H9 (cell line): ENCODE measurements at regions not wholly inside any gene's neighbourhood (a gene's known extent, or its start where the extent isn't known, plus 50 kb on each side); places are given as distances from the start of the nearest gene placed in this dataset.

Experiments
- DNase-seq: peaks from one replicate; pipeline ENCODE4 v3.0.0-alpha.2; 2017
- H2AFZ ChIP-seq: one replicate; pipeline ENCODE4 v1.6.1; 2013; ENCODE audit warnings: mild to moderate bottlenecking, low read length, control low read depth, moderate library complexity
- H2AK5ac ChIP-seq: 2 replicates; pipeline ENCODE4 v1.6.1; 2013; ENCODE audit warnings: low read length, control low read depth, mixed read lengths; ENCODE audit not compliant: insufficient read length
- H2BK120ac ChIP-seq: one replicate; pipeline ENCODE4 v1.6.1; 2013; ENCODE audit warnings: low read depth, mild to moderate bottlenecking, low read length, control low read depth, inconsistent platforms; ENCODE audit not compliant: poor library complexity, severe bottlenecking
- H2BK12ac ChIP-seq: 2 replicates; pipeline ENCODE4 v1.6.1; 2013; ENCODE audit warnings: low read length, control low read depth, mixed read lengths, low read depth; ENCODE audit not compliant: insufficient read length
- H2BK15ac ChIP-seq: 2 replicates; pipeline ENCODE4 v1.6.1; 2013; ENCODE audit warnings: low read depth, low read length, control low read depth
- H2BK20ac ChIP-seq: one replicate; pipeline ENCODE4 v1.6.1; 2013; ENCODE audit warnings: low read depth, mild to moderate bottlenecking, low read length, control low read depth, inconsistent platforms; ENCODE audit not compliant: poor library complexity, severe bottlenecking
- H2BK5ac ChIP-seq: 2 replicates; pipeline ENCODE4 v1.6.1; 2013; ENCODE audit warnings: low read length, control low read depth, mixed read lengths; ENCODE audit not compliant: insufficient read length
- H3K14ac ChIP-seq: 2 replicates; pipeline ENCODE4 v1.6.1; 2013; ENCODE audit warnings: low read length, control low read depth; ENCODE audit not compliant: insufficient read depth
- H3K18ac ChIP-seq: 2 replicates; pipeline ENCODE4 v1.6.1; 2013; ENCODE audit warnings: low read depth, mild to moderate bottlenecking, mixed read lengths, low read length, control low read depth; ENCODE audit not compliant: insufficient read length
- H3K23ac ChIP-seq: 2 replicates; pipeline ENCODE4 v1.6.1; 2013; ENCODE audit warnings: low read length, control low read depth, mixed read lengths, low read depth; ENCODE audit not compliant: insufficient read length
- H3K23me2 ChIP-seq: 2 replicates; pipeline ENCODE4 v1.6.1; 2013; ENCODE audit warnings: low read depth, mild to moderate bottlenecking, mixed read lengths, low read length, control low read depth; ENCODE audit not compliant: insufficient read length, poor library complexity, severe bottlenecking
- H3K27ac ChIP-seq: 2 replicates; pipeline ENCODE4 v1.5.1; 2013; ENCODE audit warnings: low read length, control low read depth, mixed read lengths, low read depth; ENCODE audit not compliant: insufficient read length
- H3K27me3 ChIP-seq: 2 replicates; pipeline ENCODE4 v1.6.1; 2013; ENCODE audit warnings: low read length, control low read depth, inconsistent platforms; ENCODE audit not compliant: insufficient read depth
- H3K4ac ChIP-seq: 2 replicates; pipeline ENCODE4 v1.6.1; 2013; ENCODE audit warnings: low read depth, mild to moderate bottlenecking, control low read depth, inconsistent platforms, low read length, moderate library complexity
- H3K4me1 ChIP-seq: 2 replicates; pipeline ENCODE4 v1.6.1; 2013; ENCODE audit warnings: low read length, control low read depth, inconsistent platforms; ENCODE audit not compliant: insufficient read depth
- H3K4me2 ChIP-seq: 2 replicates; pipeline ENCODE4 v1.6.1; 2013; ENCODE audit warnings: low read length, control low read depth, mixed read lengths; ENCODE audit not compliant: insufficient read length, insufficient read depth
- H3K56ac ChIP-seq: 2 replicates; pipeline ENCODE4 v1.6.1; 2013; ENCODE audit warnings: low read depth, mild to moderate bottlenecking, mixed read lengths, low read length, control low read depth; ENCODE audit not compliant: insufficient read length
- H3K79me1 ChIP-seq: 2 replicates; pipeline ENCODE4 v1.6.1; 2013; ENCODE audit warnings: low read depth, mild to moderate bottlenecking, moderate library complexity, low read length, control low read depth, inconsistent platforms; ENCODE audit not compliant: insufficient read depth, poor library complexity, severe bottlenecking
- H3K79me2 ChIP-seq: 2 replicates; pipeline ENCODE4 v1.6.1; 2013; ENCODE audit warnings: low read length, control low read depth, inconsistent platforms; ENCODE audit not compliant: insufficient read depth
- H3K9ac ChIP-seq: 2 replicates; pipeline ENCODE4 v1.6.1; 2013; ENCODE audit warnings: low read length, control low read depth, mixed read lengths; ENCODE audit not compliant: insufficient read length; ENCODE audit errors: extremely low read depth
- H3K9me3 ChIP-seq: one replicate; pipeline ENCODE4 v1.6.1; 2013; ENCODE audit warnings: low read depth, low read length, inconsistent platforms; ENCODE audit not compliant: control insufficient read depth
- H3T11ph ChIP-seq: one replicate; pipeline ENCODE4 v1.6.1; 2013; ENCODE audit warnings: mild to moderate bottlenecking, low read length, control low read depth, inconsistent platforms
- H4K20me1 ChIP-seq: one replicate; pipeline ENCODE4 v1.6.1; 2013; ENCODE audit not compliant: control insufficient read depth, insufficient read length, insufficient read depth
- H4K5ac ChIP-seq: 2 replicates; pipeline ENCODE4 v1.6.1; 2013; ENCODE audit warnings: low read depth, mild to moderate bottlenecking, mixed read lengths, low read length, control low read depth; ENCODE audit not compliant: insufficient read length
- H4K8ac ChIP-seq: replicated peaks from 2 replicates; pipeline ENCODE4 v1.6.1; 2013; ENCODE audit warnings: low read length, control low read depth, mixed read lengths, low read depth; ENCODE audit not compliant: insufficient read length
- H4K91ac ChIP-seq: 2 replicates; pipeline ENCODE4 v1.6.1; 2013; ENCODE audit warnings: low read depth, mild to moderate bottlenecking, moderate library complexity, mixed read lengths, low read length, control low read depth; ENCODE audit not compliant: insufficient read length
- H3K27ac Mint-ChIP-seq, 3 experiments: 2 replicates in 2 of 3; 3 replicates in 1 of 3; pipeline ENCODE4 v1.8.0; 2020 to 2021; ENCODE audit warnings: mixed read lengths in 3 of 3, mild to moderate bottlenecking in 1 of 3, moderate library complexity in 1 of 3
- H3K27me3 Mint-ChIP-seq: 2 replicates; pipeline ENCODE4 v1.8.0; 2021; ENCODE audit warnings: low read depth, mild to moderate bottlenecking, moderate library complexity, mixed read lengths
- H3K36me3 Mint-ChIP-seq, 3 experiments: 2 replicates in 2 of 3; 3 replicates in 1 of 3; pipeline ENCODE4 v1.8.0; 2020 to 2021; ENCODE audit warnings: low read depth in 3 of 3, mixed read lengths in 3 of 3; ENCODE audit not compliant: insufficient read depth in 1 of 3
- H3K4me1 Mint-ChIP-seq, 2 experiments: 2 replicates each; pipeline ENCODE4 v1.8.0; 2020; ENCODE audit warnings: mixed read lengths in 2 of 2
- H3K4me3 Mint-ChIP-seq, 2 experiments: 2 replicates in 1 of 2; 3 replicates in 1 of 2; pipeline ENCODE4 v1.8.0; 2020 to 2021; ENCODE audit warnings: mild to moderate bottlenecking in 2 of 2, mixed read lengths in 2 of 2, moderate library complexity in 1 of 2
- H3K9me3 Mint-ChIP-seq, 2 experiments: 2 replicates in 1 of 2; 3 replicates in 1 of 2; pipeline ENCODE4 v1.8.0; 2020; ENCODE audit warnings: mild to moderate bottlenecking in 2 of 2, mixed read lengths in 2 of 2, moderate library complexity in 1 of 2
- CTCF ChIP-seq: fragments of 200-600 bp; sonication (generic); conservative IDR thresholded peaks from 3 replicates; pipeline ENCODE4 v1.8.0; 2021; ENCODE audit warnings: antibody characterized with exemption, mild to moderate bottlenecking
- WGBS: extraction: QIAGEN DNeasy Blood & Tissue Kit; methylation state at CpG from one replicate; pipeline ENCODE4 v1.1.7; 2013; ENCODE audit warnings: missing lambda C conversion rate, low lambda C conversion rate, mixed read lengths; ENCODE audit not compliant: insufficient read length; ENCODE audit errors: extremely low coverage; 5-methylcytosine and 5-hydroxymethylcytosine counted together

- H2AK5ac ChIP-seq = no peak overlapping the region
- H3K79me1 ChIP-seq = no peaks in the 10 kb centered on the region
- no peaks in the 10 kb centered on the region for H4K20me1 ChIP-seq
- TF ChIP-seq CTCF = no peak
- H3K4ac ChIP-seq = no peak overlapping the region
- Mint-ChIP-seq H3K9me3 (no peaks in the 10 kb centered on the region), H3K4me3 (no peak overlapping the region), H3K27ac (no peak overlapping the region), H3K4me1 (peaks cover 12 to 22% of the 10 kb centered on the region in 2 experiments), H3K27me3 (no peaks in the 10 kb centered on the region), H3K36me3 (no peaks in the 10 kb centered on the region)
- H3K9ac ChIP-seq = no peak overlapping the region
- H3K9me3 ChIP-seq = no peaks in the 10 kb centered on the region
- DNase-seq = no peak
- no peak overlapping the region for H4K5ac ChIP-seq
- H3K18ac ChIP-seq = no peak overlapping the region
- no peak overlapping the region for H2AFZ ChIP-seq
- no peak overlapping the region for H2BK120ac ChIP-seq
- no peak overlapping the region for H3K4me2 ChIP-seq
- H3K79me2 ChIP-seq = no peaks in the 10 kb centered on the region
- H3K4me1 ChIP-seq = no peaks in the 10 kb centered on the region
- no peak overlapping the region for H3T11ph ChIP-seq
- no peak overlapping the region for H4K91ac ChIP-seq
- no peak overlapping the region for H2BK12ac ChIP-seq
- H3K23ac ChIP-seq = no peak overlapping the region
- no peak overlapping the region for H4K8ac ChIP-seq
- H2BK15ac ChIP-seq = no peak overlapping the region
- no peak overlapping the region for H2BK20ac ChIP-seq
- H3K14ac ChIP-seq = no peak overlapping the region
- H3K23me2 ChIP-seq = no peaks in the 10 kb centered on the region
- H2BK5ac ChIP-seq = no peak overlapping the region
- WGBS = no CpG with 5 or more reads among the region's 2 CpGs
- no peak overlapping the region for H3K27ac ChIP-seq
- H3K27me3 ChIP-seq = no peaks in the 10 kb centered on the region
- no peak overlapping the region for H3K56ac ChIP-seq
Measured at GRCh38 chr18:43776997-43777396, 499.7 kb upstream of the SYT4 start.
